BJ (cell line): ENCODE measurements at regions not wholly inside any gene's neighbourhood (a gene's known extent, or its start where the extent isn't known, plus 50 kb on each side); places are given as distances from the start of the nearest gene placed in this dataset.

ENCODE experiments used
- CTCF ChIA-PET: fragments of 350-600 bp; formaldehyde crosslinking; extraction: SDS; loops from one replicate; lab custom pipeline; 2021; ENCODE audit warnings: antibody characterized with exemption, inconsistent platforms; lab: Yijun Ruan, JAX
- POLR2A ChIA-PET: fragments of 300-600 bp; sonication (Branson Sonifier 250); formaldehyde crosslinking; extraction: SDS; loops from one replicate; lab custom pipeline; 2021; ENCODE audit warnings: antibody characterized with exemption; lab: Charles Lee
- DNase-seq: peaks from one replicate; pipeline ENCODE4 v3.0.0-alpha.2; 2011; ENCODE audit warnings: low read depth
- H3K27me3 ChIP-seq: 2 replicates; pipeline ENCODE4 v1.6.0; 2011; ENCODE audit warnings: low read length; ENCODE audit not compliant: control insufficient read depth, insufficient read depth
- H3K36me3 ChIP-seq: 2 replicates; pipeline ENCODE4 v1.5.1; 2011; ENCODE audit warnings: low read length; ENCODE audit not compliant: control insufficient read depth, insufficient read depth
- H3K4me3 ChIP-seq: 2 replicates; pipeline ENCODE4 v1.5.1; 2011; ENCODE audit warnings: low read depth, mild to moderate bottlenecking, control low read depth, low read length
- TF ChIP-seq, protein P1 (sequence below): IDR thresholded peaks from 2 replicates; pipeline ENCODE4 v1.5.1; 2011; ENCODE audit warnings: low read depth, mild to moderate bottlenecking, control low read depth, inconsistent platforms, low read length, moderate library complexity; ENCODE audit not compliant: insufficient read depth

DNA sequence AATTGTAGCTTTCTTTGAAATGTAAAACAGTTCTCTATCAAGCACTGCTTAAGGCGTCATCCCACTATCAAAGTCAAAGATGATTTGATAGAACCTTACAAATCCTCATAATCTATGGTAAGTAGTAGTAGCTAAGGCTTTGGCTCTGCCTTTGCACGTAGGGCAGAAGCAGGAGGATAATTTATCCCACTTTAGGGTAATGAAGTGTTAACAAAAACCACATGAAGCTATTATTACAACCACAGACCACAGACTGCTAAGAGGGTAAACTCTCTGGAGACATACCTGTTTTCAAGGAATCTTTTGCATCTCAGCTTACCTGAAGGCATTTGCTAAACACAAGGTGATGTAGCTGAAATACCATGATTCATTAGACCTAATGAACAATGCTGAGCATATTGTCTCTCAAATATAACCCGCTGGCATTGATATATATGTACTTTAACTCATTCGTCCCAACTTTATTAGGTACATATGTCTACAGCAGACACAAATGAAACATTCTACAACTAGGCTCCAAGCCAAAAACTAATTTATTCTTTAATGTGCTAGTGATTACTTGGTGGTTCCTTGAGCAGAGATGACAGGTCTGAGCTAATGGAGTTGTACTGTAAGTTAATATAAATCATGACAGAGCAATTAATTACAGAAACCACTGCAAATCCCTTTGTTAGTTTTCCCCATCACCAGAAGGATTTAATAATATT lies 368.8 kb downstream of the ETNK1 start:
- Histone ChIP-seq H3K36me3 (no peaks in the 10 kb centered on the region), H3K27me3 (no peaks in the 10 kb centered on the region), H3K4me3 (no peak overlapping the region)
- POLR2A ChIA-PET: no interaction called here
- CTCF ChIA-PET: no interaction called here
- TF ChIP-seq, protein P1, sequence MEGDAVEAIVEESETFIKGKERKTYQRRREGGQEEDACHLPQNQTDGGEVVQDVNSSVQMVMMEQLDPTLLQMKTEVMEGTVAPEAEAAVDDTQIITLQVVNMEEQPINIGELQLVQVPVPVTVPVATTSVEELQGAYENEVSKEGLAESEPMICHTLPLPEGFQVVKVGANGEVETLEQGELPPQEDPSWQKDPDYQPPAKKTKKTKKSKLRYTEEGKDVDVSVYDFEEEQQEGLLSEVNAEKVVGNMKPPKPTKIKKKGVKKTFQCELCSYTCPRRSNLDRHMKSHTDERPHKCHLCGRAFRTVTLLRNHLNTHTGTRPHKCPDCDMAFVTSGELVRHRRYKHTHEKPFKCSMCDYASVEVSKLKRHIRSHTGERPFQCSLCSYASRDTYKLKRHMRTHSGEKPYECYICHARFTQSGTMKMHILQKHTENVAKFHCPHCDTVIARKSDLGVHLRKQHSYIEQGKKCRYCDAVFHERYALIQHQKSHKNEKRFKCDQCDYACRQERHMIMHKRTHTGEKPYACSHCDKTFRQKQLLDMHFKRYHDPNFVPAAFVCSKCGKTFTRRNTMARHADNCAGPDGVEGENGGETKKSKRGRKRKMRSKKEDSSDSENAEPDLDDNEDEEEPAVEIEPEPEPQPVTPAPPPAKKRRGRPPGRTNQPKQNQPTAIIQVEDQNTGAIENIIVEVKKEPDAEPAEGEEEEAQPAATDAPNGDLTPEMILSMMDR: no peak
- no peak for DNase-seq

DNA sequence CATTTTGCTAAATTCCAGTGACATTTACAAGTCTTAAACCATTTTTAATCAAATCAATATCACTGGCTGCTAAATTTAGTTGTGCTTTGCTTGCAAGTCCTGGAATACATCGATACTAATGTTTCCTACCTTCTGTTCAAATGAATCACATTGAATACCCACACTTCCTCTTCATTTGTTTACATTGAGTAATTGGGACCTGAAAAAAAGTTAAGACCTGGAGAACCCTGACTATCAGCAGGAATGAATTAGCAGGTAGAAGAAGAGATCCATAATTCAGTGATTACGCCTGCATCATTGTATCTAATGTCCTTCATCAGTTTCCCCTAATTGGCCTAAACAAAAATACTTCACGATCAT lies 369.3 kb downstream of the ETNK1 start:
- no peak for DNase-seq
- Histone ChIP-seq H3K27me3 (no peaks in the 10 kb centered on the region), H3K4me3 (no peak overlapping the region), H3K36me3 (no peaks in the 10 kb centered on the region)
- TF ChIP-seq, protein P1: no peak
- ChIA-PET CTCF (no interaction called here), POLR2A (no interaction called here)

DNA sequence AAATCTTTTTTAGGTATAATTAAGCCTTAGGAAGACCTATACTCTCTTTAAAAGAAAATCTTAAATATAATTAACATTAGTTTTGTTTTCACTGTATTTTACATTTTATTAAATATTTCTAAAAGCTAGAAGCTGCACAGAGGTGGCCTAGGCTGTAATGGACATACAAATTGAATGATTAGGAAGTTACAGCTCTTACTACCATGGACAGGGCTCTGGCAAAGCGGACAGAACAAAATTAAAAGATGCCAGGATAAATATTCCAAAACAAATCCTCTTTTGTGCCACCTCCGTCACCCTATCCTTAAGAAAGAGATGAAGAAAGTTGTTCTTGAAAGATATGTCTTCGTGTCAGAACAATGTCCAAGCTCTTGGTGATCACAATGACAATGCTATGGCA lies 376.5 kb downstream of the ETNK1 start:
- DNase-seq: no peak
- TF ChIP-seq, protein P1: no peak
- Histone ChIP-seq H3K27me3 (no peaks in the 10 kb centered on the region), H3K4me3 (no peak overlapping the region), H3K36me3 (no peaks in the 10 kb centered on the region)
- POLR2A ChIA-PET: no interaction called here
- CTCF ChIA-PET: no interaction called here

DNA sequence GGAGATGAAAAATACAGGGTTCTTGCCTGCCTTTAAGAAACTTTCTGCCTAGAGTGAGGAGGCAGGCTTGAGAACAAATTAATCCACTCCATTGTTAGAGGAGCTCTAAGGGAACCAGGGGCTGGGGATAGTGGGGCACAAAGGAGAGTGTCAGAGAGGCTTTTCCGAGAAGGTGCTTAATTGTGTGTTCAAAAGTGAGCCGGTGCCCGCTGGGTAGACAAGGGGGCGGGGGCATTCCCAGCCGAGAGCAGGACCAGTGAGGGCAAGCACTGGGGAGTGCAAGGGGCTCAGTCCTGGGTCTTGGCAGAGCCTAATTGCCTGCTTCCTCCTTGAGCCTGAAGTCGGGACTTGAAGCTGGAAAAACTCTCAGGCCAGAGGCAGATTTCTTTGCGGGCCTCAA lies 377.4 kb downstream of the ETNK1 start:
- H3K4me3 ChIP-seq: no peak overlapping the region
- DNase-seq: no peak
- POLR2A ChIA-PET: no interaction called here
- CTCF ChIA-PET: no interaction called here
- no peaks in the 10 kb centered on the region for H3K36me3 ChIP-seq
- TF ChIP-seq, protein P1: no peak
- no peaks in the 10 kb centered on the region for H3K27me3 ChIP-seq

DNA sequence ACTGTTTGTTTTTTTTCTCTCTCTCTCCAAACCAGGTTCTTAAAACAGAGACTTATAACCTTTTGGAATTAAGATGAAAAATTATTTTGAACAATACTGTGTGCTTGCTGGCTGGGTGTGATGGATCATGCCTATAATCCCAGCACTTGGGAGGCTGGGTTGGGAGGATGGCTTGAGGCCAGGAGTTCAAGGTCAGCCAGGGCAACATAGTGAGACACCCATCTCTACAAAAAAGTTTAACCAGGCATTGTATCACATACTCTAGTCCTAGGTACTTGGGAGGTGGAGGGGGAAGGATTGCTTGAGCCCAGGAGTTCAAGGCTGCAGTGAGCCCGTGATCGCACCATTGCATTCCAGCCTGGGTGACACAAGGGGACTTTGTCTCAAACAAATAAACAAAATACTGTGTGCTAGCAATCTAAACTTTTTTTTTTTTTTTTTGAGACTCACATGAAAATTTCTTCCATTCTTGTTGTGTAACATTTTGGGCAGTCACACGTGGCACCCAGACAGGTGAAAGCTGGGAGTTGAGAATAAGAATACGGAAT lies 379.6 kb downstream of the ETNK1 start:
- Histone ChIP-seq H3K36me3 (no peaks in the 10 kb centered on the region), H3K27me3 (no peaks in the 10 kb centered on the region), H3K4me3 (no peak overlapping the region)
- no peak for DNase-seq
- TF ChIP-seq, protein P1: no peak
- POLR2A ChIA-PET: no interaction called here
- CTCF ChIA-PET: no interaction called here
